ENCODE measurements at regions not wholly inside any gene's neighbourhood (a gene's known extent, or its start where the extent isn't known, plus 50 kb on each side); places are given as distances from the start of the nearest gene placed in this dataset.

DNA sequence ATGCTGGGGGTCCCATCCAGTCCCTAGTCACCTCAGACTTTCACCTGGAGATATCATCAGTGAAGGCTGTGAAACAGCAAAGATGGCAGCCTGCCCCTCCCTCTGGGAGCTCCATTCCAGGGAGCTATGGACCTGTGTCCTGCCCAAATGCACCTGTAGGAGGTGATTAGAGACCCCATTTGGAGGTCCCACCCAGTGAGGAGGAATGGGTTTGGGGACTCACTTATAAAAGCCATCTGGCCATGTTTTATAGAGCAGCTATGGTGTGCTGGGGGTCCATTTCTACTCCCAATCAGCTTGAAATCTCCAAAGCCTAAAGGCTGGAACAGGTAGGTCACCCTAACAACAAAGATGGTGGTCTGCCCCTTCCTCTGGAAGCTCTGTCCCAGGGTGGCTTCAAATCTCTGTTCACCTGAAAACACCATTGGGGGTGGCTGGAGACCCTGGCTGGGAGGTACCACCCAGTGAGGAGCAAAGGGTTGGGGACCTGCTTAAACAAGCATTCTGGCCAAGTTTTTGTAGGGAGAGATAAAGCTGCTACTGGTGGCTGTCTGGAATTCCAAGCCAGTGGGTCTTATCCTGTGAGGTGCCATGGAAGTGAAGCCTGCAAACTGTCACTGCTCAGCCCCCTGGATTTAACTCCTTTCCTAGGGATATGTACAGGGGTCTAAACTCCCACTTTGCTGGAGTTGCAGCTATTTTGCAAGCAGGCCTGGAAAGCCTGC, 182.3 kb downstream of the RASSF9 start:
- Histone ChIP-seq H3K79me2 (ENCODE audit: control insufficient read depth, insufficient read depth, low read length) (no peaks in the 10 kb centered on the region), H3K27ac (ENCODE audit: insufficient read depth, low read depth, low read length) (no peak overlapping the region), H4K20me1 (replicated peaks; ENCODE audit: control insufficient read depth, extremely low read depth, insufficient read depth, low read length) (no peaks in the 10 kb centered on the region), H3K4me2 (ENCODE audit: insufficient read depth, low read length) (no peak overlapping the region), H3K9ac (replicated peaks; ENCODE audit: extremely low read depth, insufficient read depth, low read length) (no peak overlapping the region), H2AFZ (ENCODE audit: low read depth, low read length) (no peak overlapping the region), H3K27me3 (ENCODE audit: control insufficient read depth in 2 of 2, insufficient read depth in 2 of 2, low read length in 2 of 2) (no peaks in the 10 kb centered on the region), H3K4me3 (replicated peaks in 1 of 3; ENCODE audit: insufficient read depth in 1 of 3, low read depth in 1 of 3, low read length in 3 of 3) (no peak overlapping the region), H3K4me1 (ENCODE audit: control insufficient read depth, extremely low read depth, insufficient read depth, low read length) (no peaks in the 10 kb centered on the region), H3K9me1 (replicated peaks; ENCODE audit: control insufficient read depth, extremely low read depth, insufficient read depth, low read length) (no peaks in the 10 kb centered on the region), H3K36me3 (ENCODE audit: control insufficient read depth in 2 of 2, extremely low read depth in 1 of 2, insufficient read depth in 2 of 2, low read length in 2 of 2) (no peaks in the 10 kb centered on the region), H3K9me3 (replicated peaks; ENCODE audit: control insufficient read depth, insufficient read depth, low read length) (no peaks in the 10 kb centered on the region)
- dilution Hi-C loops (cut with MboI; ENCODE audit: extremely low pct_ligation_motif_present, low sequenced_read_pairs), result no loop called here
- DNase-seq (ENCODE audit: low read depth, low spot score), result no peak
- FAIRE-seq, result no peak
- no peak for TF ChIP-seq POLR2AphosphoS5 (IDR thresholded peaks at IDR 0.05; ENCODE audit: insufficient read depth, low read depth, low read length)
- no peak for TF ChIP-seq MAX (IDR thresholded peaks at IDR 0.05; ENCODE audit: insufficient read depth, insufficient read length)
- TF ChIP-seq, protein P1, sequence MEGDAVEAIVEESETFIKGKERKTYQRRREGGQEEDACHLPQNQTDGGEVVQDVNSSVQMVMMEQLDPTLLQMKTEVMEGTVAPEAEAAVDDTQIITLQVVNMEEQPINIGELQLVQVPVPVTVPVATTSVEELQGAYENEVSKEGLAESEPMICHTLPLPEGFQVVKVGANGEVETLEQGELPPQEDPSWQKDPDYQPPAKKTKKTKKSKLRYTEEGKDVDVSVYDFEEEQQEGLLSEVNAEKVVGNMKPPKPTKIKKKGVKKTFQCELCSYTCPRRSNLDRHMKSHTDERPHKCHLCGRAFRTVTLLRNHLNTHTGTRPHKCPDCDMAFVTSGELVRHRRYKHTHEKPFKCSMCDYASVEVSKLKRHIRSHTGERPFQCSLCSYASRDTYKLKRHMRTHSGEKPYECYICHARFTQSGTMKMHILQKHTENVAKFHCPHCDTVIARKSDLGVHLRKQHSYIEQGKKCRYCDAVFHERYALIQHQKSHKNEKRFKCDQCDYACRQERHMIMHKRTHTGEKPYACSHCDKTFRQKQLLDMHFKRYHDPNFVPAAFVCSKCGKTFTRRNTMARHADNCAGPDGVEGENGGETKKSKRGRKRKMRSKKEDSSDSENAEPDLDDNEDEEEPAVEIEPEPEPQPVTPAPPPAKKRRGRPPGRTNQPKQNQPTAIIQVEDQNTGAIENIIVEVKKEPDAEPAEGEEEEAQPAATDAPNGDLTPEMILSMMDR (IDR thresholded peaks at IDR 0.05; ENCODE audit: extremely low read depth in 1 of 2, insufficient read depth in 1 of 2, low read depth in 1 of 2, low read length in 2 of 2), result no peak
- TF ChIP-seq MYC (IDR thresholded peaks at IDR 0.05; ENCODE audit: low read depth, low read length), result no peak
- no peak for TF ChIP-seq GATA2 (IDR thresholded peaks at IDR 0.05; ENCODE audit: insufficient read depth, insufficient read length, low read depth, low read length)
- no peak for TF ChIP-seq EZH2 (IDR thresholded peaks at IDR 0.05; ENCODE audit: borderline replicate concordance, low read depth, low read length, severe bottlenecking)
- TF ChIP-seq JUN (IDR thresholded peaks at IDR 0.05; ENCODE audit: borderline replicate concordance, insufficient read depth, insufficient read length, low read depth), result no peak
- no peak for TF ChIP-seq FOS (IDR thresholded peaks at IDR 0.05; ENCODE audit: borderline replicate concordance, insufficient read depth, low read length)
- no peak for TF ChIP-seq POLR2A (IDR thresholded peaks at IDR 0.05; ENCODE audit: low read depth, low read length)
- CTCF ChIA-PET, result no interaction called here
- POLR2A ChIA-PET, result no interaction called here
- intact Hi-C loops (cut with micrococcal nuclease), result no loop called here
- BruUV-seq (replicated peaks), result no TSS peak
